GM12872 (cell line): ENCODE measurements at regions not wholly inside any gene's neighbourhood (a gene's known extent, or its start where the extent isn't known, plus 50 kb on each side); places are given as distances from the start of the nearest gene placed in this dataset.

ENCODE experiments used
- CTCF ChIP-seq: IDR thresholded peaks from 3 replicates; pipeline ENCODE4 v1.5.1; 2011; ENCODE audit warnings: low read depth, mild to moderate bottlenecking, low read length, moderate library complexity; ENCODE audit not compliant: insufficient read depth

GRCh38 chr16:86718118-86718517, 139.8 kb downstream of the FOXL1 start:
- TF ChIP-seq CTCF = no peak

DNA sequence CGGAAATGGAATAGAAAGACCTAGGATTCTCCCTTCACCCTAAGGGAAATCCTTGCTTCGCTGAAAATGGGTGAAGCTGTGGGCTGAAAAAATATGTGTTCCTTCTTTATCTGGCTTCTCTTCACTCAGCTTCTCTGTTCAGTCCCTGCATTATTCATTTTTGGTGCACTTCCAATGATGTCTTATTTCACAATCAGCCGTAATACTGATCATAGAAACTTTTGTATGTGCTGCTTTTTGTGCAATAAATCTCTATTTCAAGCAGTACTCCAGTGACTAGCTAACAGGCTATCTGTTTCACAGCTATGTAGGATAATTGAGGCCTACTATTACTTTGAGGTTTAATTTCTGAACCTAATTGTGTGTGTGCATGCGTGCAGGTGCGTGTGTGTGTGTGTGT, 144.6 kb downstream of the FOXL1 start:
- no peak for TF ChIP-seq CTCF

DNA sequence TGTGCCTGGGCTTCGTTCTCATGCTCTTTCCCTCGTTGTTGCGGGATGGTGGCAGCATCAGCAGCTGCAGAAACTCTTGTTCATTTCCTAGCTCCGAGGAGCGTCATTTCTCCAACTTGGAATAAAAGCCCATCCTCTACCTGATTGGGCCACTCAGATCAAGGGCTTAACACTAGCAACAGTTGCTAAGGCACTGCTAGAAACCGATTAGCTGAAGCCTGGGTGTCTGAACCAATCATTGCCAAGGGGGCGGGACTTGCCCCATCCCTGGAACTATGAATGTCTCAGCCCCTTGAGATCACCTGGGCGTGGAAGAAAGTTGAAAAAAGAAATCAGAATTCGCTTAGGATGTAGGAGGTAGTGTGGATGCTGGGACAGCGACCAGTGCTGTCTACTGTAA, 145.3 kb downstream of the FOXL1 start:
- TF ChIP-seq CTCF = no peak

- no peak for TF ChIP-seq CTCF
Observed at GRCh38 chr16:86725401-86725800, 147.1 kb downstream of the FOXL1 start.

DNA sequence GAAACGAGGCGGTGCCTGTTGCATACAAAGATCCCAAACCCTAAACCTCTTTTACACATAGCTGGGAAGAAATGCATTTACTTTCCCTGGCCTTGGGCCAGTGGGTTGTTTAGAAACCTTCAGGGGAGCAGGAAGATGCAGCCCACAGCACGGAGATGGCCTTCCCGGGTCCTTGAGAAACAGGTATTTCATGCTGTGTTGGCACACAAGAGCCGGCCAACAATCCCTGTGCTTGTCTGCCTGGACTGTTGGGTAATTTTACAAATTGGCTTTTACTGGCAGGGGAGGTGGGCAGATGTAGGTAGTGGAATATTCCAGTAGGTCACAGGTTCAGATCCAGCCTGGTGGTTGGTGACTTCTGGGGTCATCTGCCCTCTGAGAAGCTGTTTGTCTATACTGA, 148.0 kb downstream of the FOXL1 start:
- no peak for TF ChIP-seq CTCF

GRCh38 chr16:86727131-86727530, 148.8 kb downstream of the FOXL1 start:
- TF ChIP-seq CTCF = no peak

DNA sequence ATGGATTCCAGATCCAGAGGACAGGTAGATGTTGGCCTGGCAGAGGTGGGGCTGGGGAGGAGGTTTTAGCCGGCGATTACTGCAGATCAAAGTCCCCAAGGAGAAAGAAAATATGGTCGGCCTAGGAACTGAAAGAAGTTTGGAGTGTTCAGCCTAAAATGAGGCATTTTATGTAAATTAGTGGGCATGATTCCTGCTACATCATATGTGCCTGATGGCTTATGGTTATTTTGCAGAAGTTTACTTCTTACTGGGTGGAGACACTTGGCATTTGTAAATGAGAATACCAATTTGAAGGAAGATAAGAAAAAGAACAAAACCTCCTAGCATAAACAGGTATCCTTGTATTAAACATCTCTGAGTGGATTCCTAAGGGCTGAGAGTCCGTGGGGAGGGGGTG, 149.3 kb downstream of the FOXL1 start:
- no peak for TF ChIP-seq CTCF

GRCh38 chr16:86729686-86730085, 151.3 kb downstream of the FOXL1 start:
- TF ChIP-seq CTCF = no peak
